Karpas-422 (cell line): ENCODE measurements at regions not wholly inside any gene's neighbourhood (a gene's known extent, or its start where the extent isn't known, plus 50 kb on each side); places are given as distances from the start of the nearest gene placed in this dataset.
"Not testable (repeated sequence)": the region's sequence is repeated elsewhere in the genome, so short reads cannot be mapped to it uniquely, and the experiment has no call there.

ENCODE experiments used
- DNase-seq: peaks from one replicate; pipeline ENCODE4 v3.0.0-alpha.2; 2015
- H2AFZ ChIP-seq: fragments of 200-600 bp; sonication (generic); 2 replicates; pipeline ENCODE4 v1.6.1; 2014; ENCODE audit warnings: antibody characterized with exemption, low read length, mixed read lengths
- H3K27ac ChIP-seq: fragments of 200-600 bp; sonication (generic); 2 replicates; pipeline ENCODE4 v1.5.1; 2014; ENCODE audit warnings: mild to moderate bottlenecking, low read length, moderate library complexity
- H3K27me3 ChIP-seq: fragments of 200-600 bp; sonication (generic); 2 replicates; pipeline ENCODE4 v1.6.1; 2014; ENCODE audit warnings: low read length, mixed read lengths
- H3K36me3 ChIP-seq: fragments of 200-600 bp; sonication (generic); 2 replicates; pipeline ENCODE4 v1.6.1; 2014; ENCODE audit warnings: low read length, mixed read lengths; ENCODE audit not compliant: insufficient read depth
- H3K4me1 ChIP-seq: fragments of 200-600 bp; sonication (generic); 2 replicates; pipeline ENCODE4 v1.6.1; 2014; ENCODE audit warnings: mild to moderate bottlenecking, low read length, mixed read lengths
- H3K4me2 ChIP-seq: fragments of 200-600 bp; sonication (generic); 2 replicates; pipeline ENCODE4 v1.6.1; 2014; ENCODE audit warnings: low read length, low read depth, mild to moderate bottlenecking; ENCODE audit not compliant: poor library complexity, severe bottlenecking
- H3K4me3 ChIP-seq: fragments of 200-600 bp; sonication (generic); 2 replicates; pipeline ENCODE4 v1.5.1; 2014; ENCODE audit warnings: mild to moderate bottlenecking, antibody characterized with exemption, low read length, mixed read lengths
- H3K79me2 ChIP-seq: fragments of 200-600 bp; sonication (generic); 2 replicates; pipeline ENCODE4 v1.6.1; 2014; ENCODE audit warnings: mild to moderate bottlenecking, low read length, mixed read lengths
- H3K9ac ChIP-seq: fragments of 200-600 bp; sonication (generic); 2 replicates; pipeline ENCODE4 v1.6.0; 2014; ENCODE audit warnings: low read length
- H3K9me2 ChIP-seq: fragments of 200-600 bp; sonication (generic), shearing (Covaris generic); replicated peaks from 2 replicates; pipeline ENCODE4 v1.6.0; 2014; ENCODE audit warnings: mild to moderate bottlenecking, low read length, moderate library complexity; ENCODE audit not compliant: insufficient read depth
- H3K9me3 ChIP-seq: fragments of 300-700, 200-600 bp; sonication (generic); 2 replicates; pipeline ENCODE4 v1.6.1; 2014; ENCODE audit warnings: low read length, mixed read lengths
- H4K20me1 ChIP-seq: fragments of 200-600 bp; sonication (generic); 2 replicates; pipeline ENCODE4 v1.6.1; 2014; ENCODE audit warnings: mild to moderate bottlenecking, antibody characterized with exemption, low read length, low read depth; ENCODE audit not compliant: insufficient read depth

DNA sequence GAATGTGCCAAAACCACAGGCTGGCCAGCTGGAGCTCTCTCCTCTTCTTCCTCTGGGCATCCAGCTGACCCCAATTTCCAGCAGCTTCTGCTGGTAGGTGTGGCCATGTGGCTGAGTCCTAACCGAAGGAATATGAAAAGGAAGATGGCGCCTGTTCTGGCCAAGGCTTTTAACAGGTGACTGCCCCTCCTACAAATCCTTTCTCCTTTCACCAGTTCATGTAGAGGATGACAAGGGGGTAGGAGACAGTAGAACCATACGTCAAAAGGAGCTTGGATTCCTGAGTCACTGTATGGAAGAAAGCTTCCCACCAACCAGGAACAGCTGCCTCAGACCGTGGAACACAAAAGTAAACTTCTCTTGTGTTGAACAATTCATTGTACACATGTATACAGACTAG lies 316.7 kb upstream of the IGF1R start:
- no peak for DNase-seq
- Histone ChIP-seq H4K20me1 (no peaks in the 10 kb centered on the region), H3K4me2 (no peak overlapping the region), H3K4me1 (no peaks in the 10 kb centered on the region), H3K27me3 (no peaks in the 10 kb centered on the region), H3K36me3 (no peaks in the 10 kb centered on the region), H3K9me3 (no peaks in the 10 kb centered on the region), H3K4me3 (no peak overlapping the region), H3K79me2 (no peaks in the 10 kb centered on the region), H3K27ac (no peak overlapping the region), H3K9me2 (no peaks in the 10 kb centered on the region), H3K9ac (no peak overlapping the region), H2AFZ (no peak overlapping the region)

DNA sequence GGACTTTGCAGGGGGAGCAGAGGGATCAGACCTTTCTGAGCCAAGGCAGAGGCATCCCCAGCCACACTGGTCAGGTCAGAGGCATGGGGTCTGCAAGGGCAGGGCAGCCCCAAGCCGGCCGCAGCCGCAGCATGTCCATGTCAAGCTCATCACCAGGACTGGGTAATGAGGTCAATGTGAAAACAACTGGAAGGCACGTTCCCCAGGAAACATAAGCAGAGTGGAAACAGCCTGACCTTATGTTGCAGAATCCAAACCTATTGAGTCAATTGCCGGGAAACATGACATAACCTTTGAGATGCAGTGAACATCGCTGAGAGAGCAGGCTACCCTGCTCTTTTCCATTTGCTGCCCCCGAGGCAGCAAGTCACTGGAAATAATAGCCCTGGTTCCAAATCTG lies 315.1 kb upstream of the IGF1R start:
- Histone ChIP-seq H3K9me2 (no peaks in the 10 kb centered on the region), H3K4me1 (no peaks in the 10 kb centered on the region), H3K9me3 (no peaks in the 10 kb centered on the region), H3K4me2 (no peak overlapping the region), H4K20me1 (no peaks in the 10 kb centered on the region), H3K27ac (no peak overlapping the region), H2AFZ (no peak overlapping the region), H3K79me2 (no peaks in the 10 kb centered on the region), H3K27me3 (no peaks in the 10 kb centered on the region), H3K4me3 (no peak overlapping the region), H3K9ac (no peak overlapping the region), H3K36me3 (no peaks in the 10 kb centered on the region)
- DNase-seq = no peak

DNA sequence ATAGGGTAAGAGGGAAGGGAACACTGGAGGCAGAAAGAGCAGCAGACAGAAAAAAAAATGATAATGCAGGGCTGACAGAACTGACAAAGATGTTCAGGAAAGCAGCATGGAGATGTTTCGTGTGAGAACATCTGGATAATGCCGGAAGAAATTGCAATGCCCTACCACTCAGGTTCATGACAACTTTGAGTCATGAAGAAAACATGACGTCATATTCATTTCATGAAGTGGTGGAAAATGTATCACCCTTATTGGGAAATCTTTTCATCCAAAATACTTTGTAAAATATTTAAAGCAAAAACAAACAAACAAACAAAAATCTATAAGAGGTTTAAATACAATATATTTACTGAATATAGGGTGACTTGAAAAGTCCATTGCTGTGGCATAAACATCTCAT lies 305.4 kb upstream of the IGF1R start:
- Histone ChIP-seq H3K4me3 (no peak overlapping the region), H3K36me3 (no peaks in the 10 kb centered on the region), H3K27me3 (no peaks in the 10 kb centered on the region), H4K20me1 (no peaks in the 10 kb centered on the region), H3K27ac (no peak overlapping the region), H2AFZ (no peak overlapping the region), H3K79me2 (no peaks in the 10 kb centered on the region), H3K9ac (no peak overlapping the region), H3K9me2 (0 out of 2 replicates have a peak, but pooled peaks cover 2% of the 10 kb centered on the region), H3K4me2 (no peak overlapping the region), H3K9me3 (no peaks in the 10 kb centered on the region), H3K4me1 (no peaks in the 10 kb centered on the region)
- DNase-seq = no peak

DNA sequence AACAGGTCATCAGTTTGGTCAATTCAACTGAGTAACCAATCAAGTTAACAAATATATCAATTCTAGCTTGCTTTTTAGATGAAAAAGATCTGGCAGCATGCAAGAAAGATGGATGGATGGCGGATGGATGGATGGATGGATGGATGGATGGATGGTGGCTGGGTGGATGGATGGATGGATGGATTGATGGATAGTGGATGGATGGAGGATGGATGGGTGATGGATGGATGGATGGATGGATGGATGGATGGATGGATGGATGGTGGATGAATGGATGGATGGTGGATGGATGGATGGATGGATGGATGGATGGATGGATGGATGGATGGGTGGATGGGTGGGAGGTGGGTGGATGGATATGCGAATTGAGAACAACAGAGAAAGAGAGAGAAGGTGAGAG lies 303.7 kb upstream of the IGF1R start:
- no peak overlapping the region for H3K4me2 ChIP-seq
- H3K79me2 ChIP-seq = no peaks in the 10 kb centered on the region
- H3K9ac ChIP-seq = no peak overlapping the region
- no peaks in the 10 kb centered on the region for H4K20me1 ChIP-seq
- H3K9me2 ChIP-seq = 0 out of 2 replicates have a peak, but pooled peaks cover 2% of the 10 kb centered on the region
- DNase-seq = no peak
- no peaks in the 10 kb centered on the region for H3K27me3 ChIP-seq
- no peak overlapping the region for H3K4me3 ChIP-seq
- no peak overlapping the region for H3K27ac ChIP-seq
- no peaks in the 10 kb centered on the region for H3K36me3 ChIP-seq
- no peak overlapping the region for H2AFZ ChIP-seq
- no peaks in the 10 kb centered on the region for H3K4me1 ChIP-seq
- H3K9me3 ChIP-seq = no peaks in the 10 kb centered on the region

DNA sequence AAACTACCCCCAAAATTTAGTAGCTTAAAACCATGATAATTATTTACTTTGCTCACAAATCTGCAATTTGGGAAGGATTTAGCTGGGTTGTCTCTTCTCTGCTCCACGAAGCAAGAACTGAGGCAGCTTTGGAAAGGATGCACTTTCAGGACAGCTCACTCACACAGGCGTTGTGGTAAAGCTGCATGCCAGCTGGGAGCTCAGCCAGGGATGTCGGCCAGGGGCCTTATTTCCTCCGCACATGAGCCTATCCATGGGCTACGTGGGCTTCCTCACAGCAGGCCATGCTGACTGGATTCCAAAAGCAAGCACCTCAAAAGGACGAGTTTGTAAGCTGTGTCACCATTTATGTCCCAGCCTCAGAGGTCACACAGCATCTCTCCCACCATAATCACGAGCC lies 301.3 kb upstream of the IGF1R start:
- H3K27ac ChIP-seq = no peak overlapping the region
- no peaks in the 10 kb centered on the region for H3K79me2 ChIP-seq
- no peak overlapping the region for H3K4me3 ChIP-seq
- DNase-seq = no peak
- no peaks in the 10 kb centered on the region for H3K9me3 ChIP-seq
- no peaks in the 10 kb centered on the region for H4K20me1 ChIP-seq
- H3K9me2 ChIP-seq = peaks cover 2% of the 10 kb centered on the region; the same call in 1 of the 2 replicates
- no peaks in the 10 kb centered on the region for H3K4me1 ChIP-seq
- no peak overlapping the region for H3K9ac ChIP-seq
- no peak overlapping the region for H2AFZ ChIP-seq
- no peak overlapping the region for H3K4me2 ChIP-seq
- no peaks in the 10 kb centered on the region for H3K27me3 ChIP-seq
- no peaks in the 10 kb centered on the region for H3K36me3 ChIP-seq

DNA sequence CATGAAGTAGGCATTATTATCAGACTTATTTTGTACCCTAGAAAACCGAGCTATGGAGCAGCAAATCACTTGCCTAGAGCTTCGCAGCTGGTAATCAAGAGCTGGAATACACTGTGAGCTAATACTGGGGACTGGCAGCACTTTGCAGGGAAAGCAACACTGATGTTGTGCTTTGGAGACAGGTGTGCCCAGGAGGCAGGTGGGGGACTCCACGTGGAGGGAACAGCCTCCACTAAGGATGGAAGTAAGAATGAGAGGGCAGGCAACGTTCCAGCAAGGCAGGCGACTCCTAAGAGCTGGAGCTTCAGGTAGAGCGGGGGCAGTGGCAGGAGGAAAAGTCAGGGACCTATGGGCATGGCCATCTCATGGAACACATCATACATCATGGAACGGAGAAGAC lies 300.5 kb upstream of the IGF1R start:
- no peak for DNase-seq
- H4K20me1 ChIP-seq = no peaks in the 10 kb centered on the region
- H3K9ac ChIP-seq = no peak overlapping the region
- H2AFZ ChIP-seq = no peak overlapping the region
- no peak overlapping the region for H3K4me2 ChIP-seq
- H3K4me1 ChIP-seq = no peaks in the 10 kb centered on the region
- no peak overlapping the region for H3K27ac ChIP-seq
- no peak overlapping the region for H3K4me3 ChIP-seq
- H3K36me3 ChIP-seq = no peaks in the 10 kb centered on the region
- no peaks in the 10 kb centered on the region for H3K27me3 ChIP-seq
- H3K9me3 ChIP-seq = no peaks in the 10 kb centered on the region
- peaks cover 2% of the 10 kb centered on the region; the same call in 1 of the 2 replicates for H3K9me2 ChIP-seq
- H3K79me2 ChIP-seq = no peaks in the 10 kb centered on the region

DNA sequence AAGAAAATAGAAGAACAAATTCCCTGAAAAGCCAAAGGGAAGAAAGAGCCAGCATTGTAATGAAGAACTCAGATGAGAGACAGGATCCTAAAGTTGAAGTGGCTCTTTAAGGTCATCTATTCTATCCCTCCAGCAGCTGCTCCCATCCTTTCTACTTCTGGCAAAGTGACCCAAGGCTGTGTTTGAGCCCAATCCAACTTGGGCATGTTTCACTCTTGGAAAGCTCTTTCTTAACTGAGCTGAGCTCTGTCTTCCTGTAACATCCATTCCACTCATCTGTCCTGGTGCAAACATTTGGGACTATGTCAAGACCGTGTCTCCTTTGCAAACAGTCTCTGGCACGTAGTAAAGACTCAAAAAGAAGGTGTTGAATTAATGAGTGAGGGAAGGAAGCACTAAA lies 298.1 kb upstream of the IGF1R start:
- no peak for DNase-seq
- H3K27me3 ChIP-seq = no peaks in the 10 kb centered on the region
- no peak overlapping the region for H3K27ac ChIP-seq
- H4K20me1 ChIP-seq = no peaks in the 10 kb centered on the region
- no peak overlapping the region for H3K4me2 ChIP-seq
- no peaks in the 10 kb centered on the region for H3K79me2 ChIP-seq
- H3K9me3 ChIP-seq = no peaks in the 10 kb centered on the region
- H3K9ac ChIP-seq = no peak overlapping the region
- peaks cover 2% of the 10 kb centered on the region; the same call in 1 of the 2 replicates for H3K9me2 ChIP-seq
- no peak overlapping the region for H3K4me3 ChIP-seq
- no peaks in the 10 kb centered on the region for H3K36me3 ChIP-seq
- no peak overlapping the region for H2AFZ ChIP-seq
- H3K4me1 ChIP-seq = no peaks in the 10 kb centered on the region

DNA sequence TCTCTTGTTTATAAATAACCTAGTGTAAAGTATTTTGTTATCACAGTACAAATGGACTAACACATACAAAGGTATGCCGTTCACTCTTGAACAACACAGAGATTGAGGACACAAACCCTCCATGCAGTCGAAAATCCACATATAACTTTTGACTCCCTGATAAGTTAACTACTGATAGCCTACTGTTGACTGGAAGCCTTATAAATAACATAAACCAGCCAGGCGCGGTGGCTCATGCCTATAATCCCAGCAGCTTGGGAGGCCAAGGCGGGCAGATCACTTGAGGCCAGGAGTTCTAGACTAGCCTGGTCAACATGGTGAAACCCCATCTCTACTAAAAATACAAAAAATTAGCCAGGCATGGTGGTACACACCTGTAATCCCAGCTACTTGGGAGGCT lies 290.1 kb upstream of the IGF1R start:
- not testable (repeated sequence) for H3K4me1 ChIP-seq, H3K4me3 ChIP-seq, H3K9ac ChIP-seq, H2AFZ ChIP-seq, H3K9me2 ChIP-seq, H3K36me3 ChIP-seq, H3K27me3 ChIP-seq, H3K9me3 ChIP-seq, H3K27ac ChIP-seq, H3K4me2 ChIP-seq, DNase-seq, H3K79me2 ChIP-seq, H4K20me1 ChIP-seq

DNA sequence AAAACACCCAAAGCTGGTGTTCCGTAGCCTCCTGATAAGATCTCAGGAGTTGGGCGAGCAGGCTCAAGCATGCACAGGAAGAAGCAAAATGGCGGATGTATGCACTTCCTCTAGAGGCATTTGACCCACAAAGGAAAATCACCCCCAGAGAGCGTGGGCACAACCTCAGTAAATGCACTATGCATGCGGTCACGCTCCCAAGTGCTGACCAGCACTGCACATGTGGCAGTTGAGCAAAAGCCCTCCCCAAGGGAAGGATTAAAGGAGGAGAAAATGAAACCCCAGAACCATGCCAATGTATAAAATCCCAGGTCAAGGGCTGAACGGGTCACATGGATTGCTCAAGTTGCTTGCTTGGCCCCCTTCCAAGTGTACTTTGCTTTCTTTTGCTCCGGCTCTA lies 289.4 kb upstream of the IGF1R start:
- Histone ChIP-seq H2AFZ (no peak overlapping the region), H3K9me3 (peaks cover 7% of the 10 kb centered on the region; the same call in 1 of the 2 replicates), H3K27ac (no peak overlapping the region), H3K79me2 (no peaks in the 10 kb centered on the region), H3K9ac (no peak overlapping the region), H3K4me2 (no peak overlapping the region), H4K20me1 (no peaks in the 10 kb centered on the region), H3K27me3 (no peaks in the 10 kb centered on the region), H3K9me2 (no peaks in the 10 kb centered on the region), H3K4me3 (no peak overlapping the region), H3K4me1 (no peaks in the 10 kb centered on the region), H3K36me3 (no peaks in the 10 kb centered on the region)
- DNase-seq = no peak
